ENCODE measurements at regions not wholly inside any gene's neighbourhood (a gene's known extent, or its start where the extent isn't known, plus 50 kb on each side); places are given as distances from the start of the nearest gene placed in this dataset.
"Not testable (repeated sequence)": the region's sequence is repeated elsewhere in the genome, so short reads cannot be mapped to it uniquely, and the experiment has no call there.

GRCh38 chr3:557972-558371 is 361.4 kb downstream of the CHL1 start:
- Histone ChIP-seq H3K4me3 (ENCODE audit: low read length) (no peak overlapping the region), H3K4me1 (ENCODE audit: control insufficient read depth, insufficient read depth, low read length) (no peaks in the 10 kb centered on the region), H3K9me3 (replicated peaks; ENCODE audit: control insufficient read depth, low read depth, low read length) (no peaks in the 10 kb centered on the region), H3K36me3 (ENCODE audit: control insufficient read depth, insufficient read depth, low read length) (peaks cover 4% of the 10 kb centered on the region), H3K27ac (ENCODE audit: low read length) (no peak overlapping the region), H3K27me3 (ENCODE audit: control insufficient read depth, insufficient read depth, low read length) (no peaks in the 10 kb centered on the region)
- DNase-seq, result no peak
- no CpG with 5 or more reads among the region's 1 CpG for WGBS (ENCODE audit: insufficient coverage)

- no CpG with 5 or more reads among the region's 5 CpGs for WGBS (ENCODE audit: insufficient coverage)
- no peaks in the 10 kb centered on the region for H3K9me3 ChIP-seq (replicated peaks; ENCODE audit: control insufficient read depth, low read depth, low read length)
Measured at GRCh38 chr3:567488-568185, 371.1 kb downstream of the CHL1 start.

GRCh38 chr3:579529-579928 is 383.0 kb downstream of the CHL1 start:
- H3K27me3 ChIP-seq (ENCODE audit: control insufficient read depth, insufficient read depth, low read length); H3K36me3 ChIP-seq (ENCODE audit: control insufficient read depth, insufficient read depth, low read length); H3K9me3 ChIP-seq (replicated peaks; ENCODE audit: control insufficient read depth, low read depth, low read length); H3K27ac ChIP-seq (ENCODE audit: low read length); H3K4me3 ChIP-seq (ENCODE audit: low read length); DNase-seq; H3K4me1 ChIP-seq (ENCODE audit: control insufficient read depth, insufficient read depth, low read length): not testable (repeated sequence)
- WGBS (ENCODE audit: insufficient coverage), result no CpG with 5 or more reads among the region's 2 CpGs

More at GRCh38 chr3:567488-568185, 371.1 kb downstream of the CHL1 start:
- H3K27ac ChIP-seq (ENCODE audit: low read length), result no peak overlapping the region
- no peaks in the 10 kb centered on the region for H3K4me1 ChIP-seq (ENCODE audit: control insufficient read depth, insufficient read depth, low read length)
- peak; percentile 23 for DNase-seq
- H3K36me3 ChIP-seq (ENCODE audit: control insufficient read depth, insufficient read depth, low read length), result no peaks in the 10 kb centered on the region
- no peaks in the 10 kb centered on the region for H3K27me3 ChIP-seq (ENCODE audit: control insufficient read depth, insufficient read depth, low read length)
- no peak overlapping the region for H3K4me3 ChIP-seq (ENCODE audit: low read length)

GRCh38 chr3:589066-589465 is 392.5 kb downstream of the CHL1 start:
- H3K4me1 ChIP-seq (ENCODE audit: control insufficient read depth, insufficient read depth, low read length); H3K9me3 ChIP-seq (replicated peaks; ENCODE audit: control insufficient read depth, low read depth, low read length); H3K27ac ChIP-seq (ENCODE audit: low read length); DNase-seq; H3K4me3 ChIP-seq (ENCODE audit: low read length); H3K27me3 ChIP-seq (ENCODE audit: control insufficient read depth, insufficient read depth, low read length); H3K36me3 ChIP-seq (ENCODE audit: control insufficient read depth, insufficient read depth, low read length): not testable (repeated sequence)

- not testable (repeated sequence) for H3K36me3 ChIP-seq (ENCODE audit: control insufficient read depth, insufficient read depth, low read length)
- no CpG with 5 or more reads among the region's 2 CpGs for WGBS (ENCODE audit: insufficient coverage)
Measured at GRCh38 chr3:597304-597703, 400.7 kb downstream of the CHL1 start.

GRCh38 chr3:597746-598145 is 401.2 kb downstream of the CHL1 start:
- not testable (repeated sequence) for H3K27ac ChIP-seq (ENCODE audit: low read length); H3K4me3 ChIP-seq (ENCODE audit: low read length); DNase-seq; H3K27me3 ChIP-seq (ENCODE audit: control insufficient read depth, insufficient read depth, low read length); H3K36me3 ChIP-seq (ENCODE audit: control insufficient read depth, insufficient read depth, low read length); H3K4me1 ChIP-seq (ENCODE audit: control insufficient read depth, insufficient read depth, low read length); H3K9me3 ChIP-seq (replicated peaks; ENCODE audit: control insufficient read depth, low read depth, low read length)
- no CpG with 5 or more reads among the region's 1 CpG for WGBS (ENCODE audit: insufficient coverage)

More at GRCh38 chr3:597304-597703, 400.7 kb downstream of the CHL1 start:
- H3K9me3 ChIP-seq (replicated peaks; ENCODE audit: control insufficient read depth, low read depth, low read length); H3K4me1 ChIP-seq (ENCODE audit: control insufficient read depth, insufficient read depth, low read length); H3K4me3 ChIP-seq (ENCODE audit: low read length); H3K27me3 ChIP-seq (ENCODE audit: control insufficient read depth, insufficient read depth, low read length); H3K27ac ChIP-seq (ENCODE audit: low read length); DNase-seq: not testable (repeated sequence)

- not testable (repeated sequence) for H3K4me1 ChIP-seq (ENCODE audit: control insufficient read depth, insufficient read depth, low read length); DNase-seq; H3K4me3 ChIP-seq (ENCODE audit: low read length); H3K9me3 ChIP-seq (replicated peaks; ENCODE audit: control insufficient read depth, low read depth, low read length); H3K36me3 ChIP-seq (ENCODE audit: control insufficient read depth, insufficient read depth, low read length); H3K27me3 ChIP-seq (ENCODE audit: control insufficient read depth, insufficient read depth, low read length); H3K27ac ChIP-seq (ENCODE audit: low read length)
- WGBS (ENCODE audit: insufficient coverage), result no CpG with 5 or more reads among the region's 4 CpGs
Measured at GRCh38 chr3:607480-607879, 410.9 kb downstream of the CHL1 start.

GRCh38 chr3:621714-622113 is 425.2 kb downstream of the CHL1 start:
- Histone ChIP-seq H3K4me1 (ENCODE audit: control insufficient read depth, insufficient read depth, low read length) (no peaks in the 10 kb centered on the region), H3K27me3 (ENCODE audit: control insufficient read depth, insufficient read depth, low read length) (no peaks in the 10 kb centered on the region)

GRCh38 chr3:622314-622713 is 425.8 kb downstream of the CHL1 start:
- H3K27ac ChIP-seq (ENCODE audit: low read length), result no peak overlapping the region
- no peaks in the 10 kb centered on the region for H3K4me1 ChIP-seq (ENCODE audit: control insufficient read depth, insufficient read depth, low read length)
- no peaks in the 10 kb centered on the region for H3K27me3 ChIP-seq (ENCODE audit: control insufficient read depth, insufficient read depth, low read length)
- H3K36me3 ChIP-seq (ENCODE audit: control insufficient read depth, insufficient read depth, low read length), result no peaks in the 10 kb centered on the region
- no peak for DNase-seq
- no peak overlapping the region for H3K4me3 ChIP-seq (ENCODE audit: low read length)
- 100% methylated on average over 1 of the region's 7 CpGs for WGBS (ENCODE audit: insufficient coverage)
- H3K9me3 ChIP-seq (replicated peaks; ENCODE audit: control insufficient read depth, low read depth, low read length), result no peaks in the 10 kb centered on the region

More at GRCh38 chr3:621714-622113, 425.2 kb downstream of the CHL1 start:
- no peak overlapping the region for H3K4me3 ChIP-seq (ENCODE audit: low read length)
- no peaks in the 10 kb centered on the region for H3K36me3 ChIP-seq (ENCODE audit: control insufficient read depth, insufficient read depth, low read length)
- H3K27ac ChIP-seq (ENCODE audit: low read length), result no peak overlapping the region
- no peaks in the 10 kb centered on the region for H3K9me3 ChIP-seq (replicated peaks; ENCODE audit: control insufficient read depth, low read depth, low read length)
- no peak for DNase-seq

- H3K36me3 ChIP-seq (ENCODE audit: control insufficient read depth, insufficient read depth, low read length), result no peaks in the 10 kb centered on the region
- H3K4me3 ChIP-seq (ENCODE audit: low read length), result no peak overlapping the region
- no CpG with 5 or more reads among the region's 4 CpGs for WGBS (ENCODE audit: insufficient coverage)
- no peaks in the 10 kb centered on the region for H3K9me3 ChIP-seq (replicated peaks; ENCODE audit: control insufficient read depth, low read depth, low read length)
- no peaks in the 10 kb centered on the region for H3K4me1 ChIP-seq (ENCODE audit: control insufficient read depth, insufficient read depth, low read length)
- H3K27ac ChIP-seq (ENCODE audit: low read length), result no peak overlapping the region
- DNase-seq, result no peak
- no peaks in the 10 kb centered on the region for H3K27me3 ChIP-seq (ENCODE audit: control insufficient read depth, insufficient read depth, low read length)
Measured at GRCh38 chr3:623914-624545, 427.5 kb downstream of the CHL1 start.
